ENCODE measurements at regions not wholly inside any gene's neighbourhood (a gene's known extent, or its start where the extent isn't known, plus 50 kb on each side); places are given as distances from the start of the nearest gene placed in this dataset.

DNA sequence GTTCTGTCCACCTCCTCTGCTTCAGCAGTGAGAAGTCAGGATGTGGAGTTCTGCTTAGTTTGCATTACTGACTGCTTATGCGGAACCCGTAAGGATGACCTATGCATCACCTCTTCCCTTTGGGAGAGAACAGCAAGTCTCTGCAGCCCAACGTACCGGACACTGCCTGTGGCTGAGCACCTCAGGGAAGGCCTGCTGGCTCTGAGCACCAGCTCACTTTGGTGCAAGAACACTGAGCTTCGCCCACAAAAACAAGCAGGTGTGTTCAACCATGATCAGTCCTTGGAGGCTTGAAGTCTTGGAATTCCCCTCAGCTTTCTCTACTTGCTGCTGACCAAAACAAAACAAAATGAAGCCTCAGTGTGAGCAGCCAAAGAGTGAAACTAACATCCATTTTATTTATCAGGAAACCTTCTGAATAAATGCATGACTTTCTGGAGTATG is 52.7 kb upstream of the NCK2 start:
- no peak overlapping the region for H3K4me3 ChIP-seq (ENCODE audit: low read length)
- 30% methylated on average over 5 of the region's 5 CpGs for WGBS (ENCODE audit: insufficient coverage)
- peak; percentile 30 for DNase-seq
- H3K27ac ChIP-seq (ENCODE audit: low read length), result no peak overlapping the region
- no peaks in the 10 kb centered on the region for H3K4me1 ChIP-seq (ENCODE audit: control insufficient read depth, insufficient read depth, low read length)
- no peaks in the 10 kb centered on the region for H3K9me3 ChIP-seq (replicated peaks; ENCODE audit: control insufficient read depth, low read depth, low read length)
- no peaks in the 10 kb centered on the region for H3K27me3 ChIP-seq (ENCODE audit: control insufficient read depth, insufficient read depth, low read length)
- no peaks in the 10 kb centered on the region for H3K36me3 ChIP-seq (ENCODE audit: control insufficient read depth, insufficient read depth, low read length)

- Histone ChIP-seq H3K36me3 (ENCODE audit: control insufficient read depth, insufficient read depth, low read length) (no peaks in the 10 kb centered on the region), H3K9me3 (replicated peaks; ENCODE audit: control insufficient read depth, low read depth, low read length) (no peaks in the 10 kb centered on the region), H3K27ac (ENCODE audit: low read length) (no peak overlapping the region), H3K4me3 (ENCODE audit: low read length) (no peak overlapping the region), H3K27me3 (ENCODE audit: control insufficient read depth, insufficient read depth, low read length) (no peaks in the 10 kb centered on the region), H3K4me1 (ENCODE audit: control insufficient read depth, insufficient read depth, low read length) (no peaks in the 10 kb centered on the region)
- no peak for DNase-seq
- WGBS (ENCODE audit: insufficient coverage), result 100% methylated on average over 1 of the region's 4 CpGs
Observed at GRCh38 chr2:105690566-105690965, 54.1 kb upstream of the NCK2 start.

GRCh38 chr2:105689484-105689883 is 55.2 kb upstream of the NCK2 start:
- WGBS (ENCODE audit: insufficient coverage), result 100% methylated on average over 3 of the region's 7 CpGs
- Histone ChIP-seq H3K9me3 (replicated peaks; ENCODE audit: control insufficient read depth, low read depth, low read length) (no peaks in the 10 kb centered on the region), H3K4me1 (ENCODE audit: control insufficient read depth, insufficient read depth, low read length) (no peaks in the 10 kb centered on the region), H3K4me3 (ENCODE audit: low read length) (no peak overlapping the region), H3K27me3 (ENCODE audit: control insufficient read depth, insufficient read depth, low read length) (no peaks in the 10 kb centered on the region), H3K27ac (ENCODE audit: low read length) (no peak overlapping the region), H3K36me3 (ENCODE audit: control insufficient read depth, insufficient read depth, low read length) (no peaks in the 10 kb centered on the region)
- no peak for DNase-seq

DNA sequence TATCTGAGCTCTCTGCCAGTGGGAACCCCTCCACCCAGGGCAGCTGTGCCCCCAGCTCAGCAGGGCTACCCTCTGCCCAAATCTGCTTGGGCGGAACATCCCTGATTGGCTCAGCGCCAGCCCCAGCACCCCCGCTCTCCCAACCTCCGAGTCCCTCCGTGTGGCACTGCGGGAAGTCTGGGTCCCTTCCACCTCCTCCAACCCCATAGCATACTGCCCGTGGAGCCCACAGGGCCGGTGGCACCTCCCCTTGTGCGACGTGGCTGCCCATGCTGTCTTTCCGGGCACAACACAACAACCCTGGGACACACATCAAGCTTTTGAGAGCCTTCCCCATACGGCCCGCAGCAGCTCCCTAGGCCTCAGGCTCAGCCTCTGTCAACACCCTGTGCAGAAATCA is 55.8 kb upstream of the NCK2 start:
- Histone ChIP-seq H3K4me3 (ENCODE audit: low read length) (no peak overlapping the region), H3K9me3 (replicated peaks; ENCODE audit: control insufficient read depth, low read depth, low read length) (no peaks in the 10 kb centered on the region), H3K4me1 (ENCODE audit: control insufficient read depth, insufficient read depth, low read length) (no peaks in the 10 kb centered on the region), H3K36me3 (ENCODE audit: control insufficient read depth, insufficient read depth, low read length) (no peaks in the 10 kb centered on the region), H3K27ac (ENCODE audit: low read length) (no peak overlapping the region), H3K27me3 (ENCODE audit: control insufficient read depth, insufficient read depth, low read length) (no peaks in the 10 kb centered on the region)
- 81% methylated on average over 13 of the region's 13 CpGs for WGBS (ENCODE audit: insufficient coverage)
- DNase-seq, result no peak

DNA sequence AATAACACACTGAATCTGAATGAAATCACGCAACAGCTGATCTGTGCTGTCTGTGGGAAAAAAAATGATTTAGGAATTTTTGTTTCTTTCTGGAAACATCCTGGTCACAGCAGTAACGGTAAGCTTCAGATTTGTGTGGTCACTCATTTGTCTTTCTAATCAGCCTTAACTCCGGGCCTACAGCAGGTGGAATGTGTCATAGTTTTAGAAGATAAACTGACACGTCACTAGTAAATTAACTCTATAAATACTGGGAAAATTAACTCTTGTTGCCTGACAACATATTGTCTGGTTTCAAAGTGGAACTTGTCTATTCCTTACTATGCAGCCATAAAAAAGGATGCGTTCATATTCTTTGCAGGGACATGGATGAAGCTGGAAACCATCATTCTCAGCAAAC is 58.1 kb upstream of the NCK2 start:
- H3K27me3 ChIP-seq (ENCODE audit: control insufficient read depth, insufficient read depth, low read length), result no peaks in the 10 kb centered on the region
- H3K4me1 ChIP-seq (ENCODE audit: control insufficient read depth, insufficient read depth, low read length), result no peaks in the 10 kb centered on the region
- H3K36me3 ChIP-seq (ENCODE audit: control insufficient read depth, insufficient read depth, low read length), result no peaks in the 10 kb centered on the region
- H3K9me3 ChIP-seq (replicated peaks; ENCODE audit: control insufficient read depth, low read depth, low read length), result no peaks in the 10 kb centered on the region
- no peak for DNase-seq
- no CpG with 5 or more reads among the region's 5 CpGs for WGBS (ENCODE audit: insufficient coverage)
- H3K4me3 ChIP-seq (ENCODE audit: low read length), result no peak overlapping the region
- no peak overlapping the region for H3K27ac ChIP-seq (ENCODE audit: low read length)

- H3K4me3 ChIP-seq (ENCODE audit: low read length), result no peak overlapping the region
- H3K27ac ChIP-seq (ENCODE audit: low read length), result no peak overlapping the region
- peaks cover 2% of the 10 kb centered on the region for H3K27me3 ChIP-seq (ENCODE audit: control insufficient read depth, insufficient read depth, low read length)
- H3K9me3 ChIP-seq (replicated peaks; ENCODE audit: control insufficient read depth, low read depth, low read length), result no peaks in the 10 kb centered on the region
- no peaks in the 10 kb centered on the region for H3K36me3 ChIP-seq (ENCODE audit: control insufficient read depth, insufficient read depth, low read length)
- DNase-seq, result peak; percentile 36
- H3K4me1 ChIP-seq (ENCODE audit: control insufficient read depth, insufficient read depth, low read length), result no peaks in the 10 kb centered on the region
Observed at GRCh38 chr2:105683011-105683492, 61.7 kb upstream of the NCK2 start.

DNA sequence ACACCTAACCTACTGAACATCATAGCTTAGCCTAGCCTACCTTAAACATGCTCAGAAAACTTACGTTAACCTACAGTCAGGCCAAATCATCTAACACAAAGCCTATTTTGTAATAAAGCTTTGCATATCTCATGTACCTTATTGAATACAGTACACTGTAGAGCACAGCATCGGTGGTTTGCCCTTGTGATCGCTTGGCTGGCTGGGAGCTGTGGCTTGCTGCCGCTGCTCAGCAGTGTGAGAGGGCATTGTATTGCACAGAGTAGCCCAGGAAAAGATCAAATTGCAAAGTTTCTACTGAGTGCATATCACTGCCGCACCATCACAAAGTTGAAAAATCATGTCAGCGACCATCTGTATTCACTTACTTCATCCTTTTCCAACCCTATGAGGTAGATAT is 62.3 kb upstream of the NCK2 start:
- H3K4me3 ChIP-seq (ENCODE audit: low read length), result no peak overlapping the region
- H3K27me3 ChIP-seq (ENCODE audit: control insufficient read depth, insufficient read depth, low read length), result peaks cover 2% of the 10 kb centered on the region
- no peaks in the 10 kb centered on the region for H3K4me1 ChIP-seq (ENCODE audit: control insufficient read depth, insufficient read depth, low read length)
- DNase-seq, result no peak
- WGBS (ENCODE audit: insufficient coverage), result 67% methylated on average over 2 of the region's 6 CpGs
- no peaks in the 10 kb centered on the region for H3K9me3 ChIP-seq (replicated peaks; ENCODE audit: control insufficient read depth, low read depth, low read length)
- no peaks in the 10 kb centered on the region for H3K36me3 ChIP-seq (ENCODE audit: control insufficient read depth, insufficient read depth, low read length)
- no peak overlapping the region for H3K27ac ChIP-seq (ENCODE audit: low read length)

DNA sequence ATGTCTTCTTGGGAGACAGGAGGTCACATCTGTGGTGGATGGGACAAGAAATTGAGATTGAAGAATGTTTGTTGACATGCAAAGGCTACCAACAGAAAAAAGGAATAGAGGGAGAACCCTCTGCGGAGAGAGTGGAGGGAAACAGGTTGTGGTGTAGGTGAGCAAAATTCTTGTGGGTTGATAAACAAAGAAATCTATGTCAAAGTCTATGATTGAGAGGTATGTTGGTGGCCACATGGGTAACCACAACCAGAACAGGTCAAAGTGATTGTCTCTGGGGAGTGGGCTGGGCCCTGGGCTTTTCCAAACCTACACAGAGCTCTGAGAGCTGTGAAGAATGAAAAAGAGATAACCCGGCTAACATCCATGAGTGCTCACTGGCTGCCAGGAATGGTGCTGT is 62.8 kb upstream of the NCK2 start:
- DNase-seq, result no peak
- H3K9me3 ChIP-seq (replicated peaks; ENCODE audit: control insufficient read depth, low read depth, low read length), result no peaks in the 10 kb centered on the region
- peaks cover 3% of the 10 kb centered on the region for H3K27me3 ChIP-seq (ENCODE audit: control insufficient read depth, insufficient read depth, low read length)
- no peaks in the 10 kb centered on the region for H3K36me3 ChIP-seq (ENCODE audit: control insufficient read depth, insufficient read depth, low read length)
- WGBS (ENCODE audit: insufficient coverage), result 93% methylated on average over 1 of the region's 2 CpGs
- no peak overlapping the region for H3K27ac ChIP-seq (ENCODE audit: low read length)
- H3K4me1 ChIP-seq (ENCODE audit: control insufficient read depth, insufficient read depth, low read length), result no peaks in the 10 kb centered on the region
- H3K4me3 ChIP-seq (ENCODE audit: low read length), result no peak overlapping the region

- no peak overlapping the region for H3K4me3 ChIP-seq (ENCODE audit: low read length)
- no peak overlapping the region for H3K27ac ChIP-seq (ENCODE audit: low read length)
- DNase-seq, result no peak
- WGBS (ENCODE audit: insufficient coverage), result 88% methylated on average over 7 of the region's 7 CpGs
- H3K9me3 ChIP-seq (replicated peaks; ENCODE audit: control insufficient read depth, low read depth, low read length), result no peaks in the 10 kb centered on the region
- peaks cover 4% of the 10 kb centered on the region for H3K27me3 ChIP-seq (ENCODE audit: control insufficient read depth, insufficient read depth, low read length)
- no peaks in the 10 kb centered on the region for H3K4me1 ChIP-seq (ENCODE audit: control insufficient read depth, insufficient read depth, low read length)
- no peaks in the 10 kb centered on the region for H3K36me3 ChIP-seq (ENCODE audit: control insufficient read depth, insufficient read depth, low read length)
Observed at GRCh38 chr2:105680357-105680756, 64.4 kb upstream of the NCK2 start.

GRCh38 chr2:105678346-105678745 is 66.4 kb upstream of the NCK2 start:
- H3K4me3 ChIP-seq (ENCODE audit: low read length), result no peak overlapping the region
- H3K36me3 ChIP-seq (ENCODE audit: control insufficient read depth, insufficient read depth, low read length), result no peaks in the 10 kb centered on the region
- peaks cover 11% of the 10 kb centered on the region for H3K4me1 ChIP-seq (ENCODE audit: control insufficient read depth, insufficient read depth, low read length)
- H3K27me3 ChIP-seq (ENCODE audit: control insufficient read depth, insufficient read depth, low read length), result peaks cover 4% of the 10 kb centered on the region
- H3K27ac ChIP-seq (ENCODE audit: low read length), result no peak overlapping the region
- H3K9me3 ChIP-seq (replicated peaks; ENCODE audit: control insufficient read depth, low read depth, low read length), result no peaks in the 10 kb centered on the region
- DNase-seq, result no peak
- 63% methylated on average over 3 of the region's 6 CpGs for WGBS (ENCODE audit: insufficient coverage)

DNA sequence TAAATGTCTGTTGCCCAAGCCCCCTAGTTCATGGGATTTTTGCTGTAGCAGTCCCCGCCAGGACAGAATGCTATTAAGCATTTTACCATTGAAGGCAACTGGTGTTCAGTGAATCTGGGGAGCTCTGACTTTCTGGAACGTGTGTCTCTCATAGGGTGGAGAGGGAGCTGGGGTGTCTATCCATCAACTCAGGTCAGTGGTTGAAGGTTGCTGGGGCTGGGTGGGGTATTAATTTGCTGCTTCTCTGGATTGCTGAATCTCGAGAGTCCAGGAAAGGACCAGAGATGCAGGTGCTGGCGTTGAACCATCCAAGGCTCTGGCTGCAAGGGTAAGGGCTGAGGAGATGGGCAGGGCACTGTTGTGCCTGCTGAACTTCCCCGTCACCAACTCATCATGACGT is 66.8 kb upstream of the NCK2 start:
- 100% methylated on average over 3 of the region's 6 CpGs for WGBS (ENCODE audit: insufficient coverage)
- Histone ChIP-seq H3K27ac (ENCODE audit: low read length) (no peak overlapping the region), H3K36me3 (ENCODE audit: control insufficient read depth, insufficient read depth, low read length) (no peaks in the 10 kb centered on the region), H3K4me3 (ENCODE audit: low read length) (no peak overlapping the region), H3K4me1 (ENCODE audit: control insufficient read depth, insufficient read depth, low read length) (peaks cover 11% of the 10 kb centered on the region), H3K9me3 (replicated peaks; ENCODE audit: control insufficient read depth, low read depth, low read length) (no peaks in the 10 kb centered on the region), H3K27me3 (ENCODE audit: control insufficient read depth, insufficient read depth, low read length) (peaks cover 4% of the 10 kb centered on the region)
- DNase-seq, result no peak

All from muscle of leg (tissue), 3 donors.